Cardiac fibroblast (primary cell): ENCODE measurements at regions not wholly inside any gene's neighbourhood (a gene's known extent, or its start where the extent isn't known, plus 50 kb on each side); places are given as distances from the start of the nearest gene placed in this dataset.

Experiments
- DNase-seq, 2 donors: peaks; one replicate each; pipeline versions ENCODE4 v3.0.0 to v3.0.0-alpha.2; 2010; ENCODE audit warnings: low read depth in 2 of 2
- H3K4me3 ChIP-seq, 2 donors: replicated peaks in 1 of 2; 1 replicate in 1 of 2; 2 replicates in 1 of 2; pipeline ENCODE4 v1.5.1; 2011; ENCODE audit warnings: low read depth in 2 of 2, low read length in 2 of 2, mild to moderate bottlenecking in 2 of 2, moderate library complexity in 1 of 2
- CTCF ChIP-seq: IDR thresholded peaks from one replicate; pipeline ENCODE4 v1.5.1; 2011; ENCODE audit warnings: low read depth, mild to moderate bottlenecking, low read length, inconsistent platforms

- DNase-seq, result no peak
- no peak overlapping the region for H3K4me3 ChIP-seq
- TF ChIP-seq CTCF, result no peak
Observed at GRCh38 chr13:91212231-91212630, 135.3 kb upstream of the MIR17HG start.

- no peak overlapping the region for H3K4me3 ChIP-seq
- DNase-seq, result no peak
- TF ChIP-seq CTCF, result no peak
Observed at GRCh38 chr13:91214031-91214430, 133.5 kb upstream of the MIR17HG start.

GRCh38 chr13:91216928-91217700 lies 130.4 kb upstream of the MIR17HG start:
- no peak for DNase-seq
- no peak for TF ChIP-seq CTCF
- no peak overlapping the region for H3K4me3 ChIP-seq

- DNase-seq, result no peak
- TF ChIP-seq CTCF, result no peak
- H3K4me3 ChIP-seq, result no peak overlapping the region
Observed at GRCh38 chr13:91219201-91219600, 128.3 kb upstream of the MIR17HG start.

DNA sequence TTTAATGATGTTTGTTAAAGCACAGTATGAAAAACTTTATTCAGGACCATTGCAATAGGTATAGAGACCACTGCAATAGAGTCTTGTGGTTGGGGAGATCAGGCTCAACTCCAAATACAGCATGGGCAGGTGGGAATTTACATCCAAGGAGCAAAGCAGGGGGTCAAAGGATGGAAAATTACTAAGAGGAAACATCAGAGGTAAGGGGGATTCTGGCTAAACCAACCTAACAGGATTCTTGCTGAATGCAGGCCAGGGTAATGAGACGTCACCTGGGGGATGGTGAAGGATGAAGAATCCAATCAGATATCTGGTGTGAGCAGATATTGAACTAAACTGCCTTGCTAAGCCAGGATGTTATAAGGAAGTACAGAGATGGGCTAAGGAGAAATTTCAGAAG lies 126.6 kb upstream of the MIR17HG start:
- no peak for TF ChIP-seq CTCF
- no peak for DNase-seq

GRCh38 chr13:91228108-91228507 lies 119.4 kb upstream of the MIR17HG start:
- no peak for DNase-seq
- H3K4me3 ChIP-seq, result no peak overlapping the region
- no peak for TF ChIP-seq CTCF

More for the DNA sequence above, 126.6 kb upstream of the MIR17HG start:
- H3K4me3 ChIP-seq, result no peak overlapping the region

DNA sequence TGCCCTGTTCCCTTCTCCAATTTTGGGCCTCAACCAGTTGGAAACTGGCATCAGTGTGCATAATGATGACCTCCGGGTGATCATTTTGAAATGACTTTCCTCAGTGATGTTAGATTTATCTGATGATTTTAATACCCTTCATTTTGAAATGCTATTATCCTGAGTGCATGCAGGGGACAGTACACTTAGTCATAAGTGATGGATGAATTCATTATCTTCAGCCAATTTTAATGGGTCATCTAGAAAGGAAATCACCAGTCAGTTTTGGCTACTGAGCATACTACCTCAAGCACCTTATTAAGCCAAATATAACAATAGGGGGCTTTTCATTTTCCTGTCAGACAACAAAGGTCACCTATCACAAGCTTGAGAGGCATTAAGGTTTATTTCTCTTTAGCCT lies 118.5 kb upstream of the MIR17HG start:
- no peak overlapping the region for H3K4me3 ChIP-seq
- TF ChIP-seq CTCF, result no peak
- DNase-seq, result no peak
